Nephron progenitor cell (in vitro differentiated cells): ENCODE measurements at regions not wholly inside any gene's neighbourhood (a gene's known extent, or its start where the extent isn't known, plus 50 kb on each side); places are given as distances from the start of the nearest gene placed in this dataset.

Experiments
- DNase-seq: peaks from one replicate; pipeline ENCODE4 v3.0.0; 2021
- H3K27ac Mint-ChIP-seq: 2 replicates; pipeline ENCODE4 v1.8.0; 2021; ENCODE audit warnings: mild to moderate bottlenecking, moderate library complexity, mixed read lengths
- H3K27me3 Mint-ChIP-seq: 2 replicates; pipeline ENCODE4 v1.8.0; 2021; ENCODE audit warnings: mild to moderate bottlenecking, low read depth, mixed read lengths; ENCODE audit not compliant: poor library complexity
- H3K36me3 Mint-ChIP-seq: 2 replicates; pipeline ENCODE4 v1.8.0; 2021; ENCODE audit warnings: low read depth, mixed read lengths
- H3K4me1 Mint-ChIP-seq: 2 replicates; pipeline ENCODE4 v1.8.0; 2021; ENCODE audit warnings: mixed read lengths
- H3K4me3 Mint-ChIP-seq: 2 replicates; pipeline ENCODE4 v1.8.0; 2021; ENCODE audit warnings: mild to moderate bottlenecking, moderate library complexity, mixed read lengths
- H3K9me3 Mint-ChIP-seq: 2 replicates; pipeline ENCODE4 v1.8.0; 2021; ENCODE audit warnings: mild to moderate bottlenecking, moderate library complexity, mixed read lengths
- CTCF ChIP-seq: fragments of 200-600 bp; sonication (generic); IDR thresholded peaks from 2 replicates; pipeline ENCODE4 v1.5.0; 2021; ENCODE audit warnings: antibody characterized with exemption

DNA sequence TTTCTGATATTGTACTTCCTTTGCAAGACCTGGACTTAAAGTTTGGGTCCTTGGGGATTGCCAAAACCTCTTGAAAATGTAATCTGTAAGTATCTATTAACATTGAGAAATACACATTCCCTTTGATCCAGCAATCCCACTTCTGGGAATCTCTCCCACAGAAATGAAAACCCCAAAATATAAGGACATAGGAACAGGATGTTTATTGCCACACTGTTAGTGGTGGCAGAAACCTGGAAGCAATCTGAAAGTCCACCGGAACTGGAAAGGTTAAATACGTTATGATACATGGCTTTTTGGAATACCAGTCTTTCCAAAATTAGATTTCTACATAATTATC, 71.2 kb upstream of the STX18 start:
- no peak for DNase-seq
- Mint-ChIP-seq H3K27ac (no peak overlapping the region), H3K36me3 (peaks cover 12% of the 10 kb centered on the region), H3K9me3 (no peaks in the 10 kb centered on the region), H3K27me3 (peaks cover 11% of the 10 kb centered on the region), H3K4me1 (peaks cover 37% of the 10 kb centered on the region), H3K4me3 (no peak overlapping the region)
- no peak for TF ChIP-seq CTCF

DNA sequence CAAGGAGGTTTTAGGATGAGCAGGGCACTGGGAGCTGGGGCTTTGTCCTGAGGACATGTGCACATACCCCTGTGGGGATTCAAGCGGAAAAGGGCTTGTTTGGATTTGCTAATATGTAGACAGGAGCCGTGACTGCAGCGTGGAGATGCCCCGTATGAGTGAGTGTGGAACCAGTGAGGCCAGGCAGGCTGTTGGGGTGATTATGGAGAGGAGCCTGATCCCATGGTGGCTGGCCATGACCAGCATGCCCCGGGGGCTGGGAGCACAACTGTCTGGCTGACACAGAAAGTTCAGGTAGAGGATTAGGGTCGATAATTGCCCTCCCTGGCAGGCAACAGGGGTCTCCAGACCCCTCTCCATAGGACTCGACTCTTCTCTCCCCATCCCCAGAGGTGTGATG, 68.8 kb upstream of the STX18 start:
- H3K27me3 Mint-ChIP-seq = peaks cover 14% of the 10 kb centered on the region
- H3K36me3 Mint-ChIP-seq = peaks cover 16% of the 10 kb centered on the region

GRCh38 chr4:4609622-4610334, 67.9 kb upstream of the STX18 start:
- no peak for DNase-seq
- peaks cover 58% of the 10 kb centered on the region for H3K4me1 Mint-ChIP-seq
- peaks cover 14% of the 10 kb centered on the region for H3K27me3 Mint-ChIP-seq
- no peaks in the 10 kb centered on the region for H3K9me3 Mint-ChIP-seq
- H3K36me3 Mint-ChIP-seq = peaks cover 23% of the 10 kb centered on the region
- H3K4me3 Mint-ChIP-seq = no peak overlapping the region
- no peak for TF ChIP-seq CTCF
- H3K27ac Mint-ChIP-seq = peak overlapping the region; percentile 92

More for the DNA sequence above, 68.8 kb upstream of the STX18 start:
- Mint-ChIP-seq H3K27ac (peak overlapping the region; percentile 69), H3K9me3 (no peaks in the 10 kb centered on the region), H3K4me3 (no peak overlapping the region), H3K4me1 (peaks cover 51% of the 10 kb centered on the region)
- no peak for TF ChIP-seq CTCF
- DNase-seq = no peak

DNA sequence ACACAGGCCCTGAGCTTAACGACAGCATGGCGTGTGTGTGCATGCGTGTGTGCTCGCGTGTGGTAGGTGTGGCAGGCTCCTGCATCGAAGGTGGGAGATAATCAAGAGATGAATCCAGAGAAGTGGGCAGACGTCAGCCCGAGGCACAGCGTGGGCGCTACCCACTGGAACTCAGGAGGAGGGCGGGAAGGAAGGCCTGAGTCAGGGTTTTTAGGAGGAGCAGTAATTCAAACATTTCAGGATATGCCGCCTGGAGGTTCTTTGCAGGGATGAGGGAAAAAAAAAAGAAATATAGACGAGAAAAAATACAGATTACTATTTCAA, 66.3 kb upstream of the STX18 start:
- Mint-ChIP-seq H3K27me3 (peaks cover 14% of the 10 kb centered on the region), H3K9me3 (peaks cover 3% of the 10 kb centered on the region), H3K4me1 (peaks cover 64% of the 10 kb centered on the region), H3K36me3 (peaks cover 26% of the 10 kb centered on the region), H3K4me3 (no peak overlapping the region), H3K27ac (no peak overlapping the region)
- no peak for DNase-seq
- TF ChIP-seq CTCF = no peak

DNA sequence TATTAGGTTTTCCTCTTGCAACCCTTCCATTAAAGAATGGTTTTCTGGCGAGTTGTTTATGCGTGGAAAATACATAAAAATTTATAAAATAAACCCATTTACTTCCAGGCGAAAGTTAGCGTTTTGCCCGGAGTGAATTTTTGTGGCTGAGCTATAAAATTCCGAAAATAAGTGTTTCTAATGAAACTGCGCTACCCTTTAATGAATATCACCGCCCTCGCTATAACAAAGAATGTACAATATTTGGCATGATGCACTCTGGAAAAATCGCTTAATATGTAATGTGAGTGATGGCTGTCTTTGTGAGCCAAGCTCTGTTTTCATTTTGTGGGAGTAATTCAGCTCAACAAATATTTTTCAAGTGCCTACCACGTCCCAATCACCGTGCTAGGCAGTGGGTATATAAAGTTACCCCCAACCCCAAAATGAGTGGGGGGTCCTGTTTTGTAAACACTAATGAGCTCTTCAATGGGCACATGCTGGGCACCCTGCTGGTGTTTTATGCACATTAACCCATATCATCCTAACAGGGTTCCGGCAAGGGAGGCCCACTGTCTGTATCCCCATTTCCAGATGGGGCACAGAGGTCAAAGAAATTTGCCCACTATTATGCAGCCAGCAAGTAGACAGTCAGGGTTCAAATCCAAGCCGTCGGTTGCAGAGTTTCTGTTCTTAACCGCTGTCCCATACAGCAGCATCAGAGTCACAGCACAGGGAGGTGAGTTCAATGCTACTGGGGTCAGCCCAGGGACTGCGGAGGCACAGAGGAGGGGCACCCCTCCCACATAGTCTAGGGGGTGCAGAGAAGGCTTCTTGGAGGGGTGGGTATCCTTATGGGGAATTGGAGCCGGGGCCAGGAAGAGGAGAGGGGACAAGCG, 65.7 kb upstream of the STX18 start:
- peaks cover 32% of the 10 kb centered on the region for H3K36me3 Mint-ChIP-seq
- H3K4me3 Mint-ChIP-seq = no peak overlapping the region
- no peak for TF ChIP-seq CTCF
- H3K27me3 Mint-ChIP-seq = peaks cover 11% of the 10 kb centered on the region
- peaks cover 69% of the 10 kb centered on the region for H3K4me1 Mint-ChIP-seq
- peaks cover 9% of the 10 kb centered on the region for H3K9me3 Mint-ChIP-seq
- DNase-seq = no peak
- no peak overlapping the region for H3K27ac Mint-ChIP-seq
